GM18508 (cell line): ENCODE measurements at regions not wholly inside any gene's neighbourhood (a gene's known extent, or its start where the extent isn't known, plus 50 kb on each side); places are given as distances from the start of the nearest gene placed in this dataset.
"Not testable (repeated sequence)": the region's sequence is repeated elsewhere in the genome, so short reads cannot be mapped to it uniquely, and the experiment has no call there.

Source experiments
- ATAC-seq: cut with Tn5 transposase; IDR thresholded peaks from one replicate; pipeline ENCODE4 v1.9.1; 2021; ENCODE audit warnings: moderate number of reproducible peaks; ENCODE audit not compliant: insufficient read depth, unreplicated experiment

DNA sequence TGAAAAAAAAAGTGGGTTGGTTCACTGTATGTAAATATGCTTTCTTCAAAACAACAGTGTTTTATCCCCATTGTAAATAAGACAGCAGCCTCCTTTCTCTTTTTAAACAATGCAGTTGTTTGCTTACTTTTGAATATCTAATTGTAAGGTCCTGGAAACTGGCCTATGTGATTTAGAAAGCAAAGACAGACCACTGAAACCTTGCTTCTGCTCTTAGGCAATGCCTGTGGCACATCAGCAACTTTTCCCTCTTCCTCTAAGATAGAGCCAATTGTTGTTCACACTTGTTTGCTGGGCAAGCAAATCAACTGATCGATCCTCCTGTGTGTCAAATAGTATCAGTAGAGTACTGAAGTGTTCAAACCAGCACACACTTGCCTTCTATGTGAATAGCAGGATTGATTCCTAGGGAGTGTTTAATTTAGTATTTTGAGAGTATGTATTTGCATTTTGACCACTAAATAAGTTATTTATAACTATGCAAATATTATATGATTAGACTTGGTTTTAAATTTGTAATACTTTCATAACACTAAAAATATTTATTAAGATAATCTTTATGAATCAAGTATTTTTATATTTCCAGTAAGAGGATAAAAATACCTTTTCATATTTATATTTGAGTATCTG, 55.4 kb upstream of the GRPR start:
- no peak for ATAC-seq

GRCh38 chrX:16063921-16064320, 59.4 kb upstream of the GRPR start:
- no peak for ATAC-seq

DNA sequence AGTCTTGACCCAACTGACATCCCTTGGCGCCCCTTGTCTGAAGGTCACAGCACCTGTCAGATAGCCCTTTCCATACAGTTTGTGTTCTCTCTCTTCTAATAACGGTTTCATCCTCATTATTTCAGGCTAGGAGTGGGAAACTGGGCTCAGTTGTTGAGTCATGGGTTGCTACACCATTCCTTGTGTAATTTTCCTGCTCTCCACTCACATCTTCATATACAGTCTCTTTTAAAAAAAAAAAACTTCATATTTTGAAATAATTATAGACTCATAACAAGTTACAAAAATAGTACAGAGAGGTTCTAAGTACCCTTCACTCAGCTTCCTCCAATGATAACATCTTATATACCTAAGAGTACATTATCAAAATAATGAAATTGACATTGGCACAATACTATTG, 60.2 kb upstream of the GRPR start:
- ATAC-seq = no peak

DNA sequence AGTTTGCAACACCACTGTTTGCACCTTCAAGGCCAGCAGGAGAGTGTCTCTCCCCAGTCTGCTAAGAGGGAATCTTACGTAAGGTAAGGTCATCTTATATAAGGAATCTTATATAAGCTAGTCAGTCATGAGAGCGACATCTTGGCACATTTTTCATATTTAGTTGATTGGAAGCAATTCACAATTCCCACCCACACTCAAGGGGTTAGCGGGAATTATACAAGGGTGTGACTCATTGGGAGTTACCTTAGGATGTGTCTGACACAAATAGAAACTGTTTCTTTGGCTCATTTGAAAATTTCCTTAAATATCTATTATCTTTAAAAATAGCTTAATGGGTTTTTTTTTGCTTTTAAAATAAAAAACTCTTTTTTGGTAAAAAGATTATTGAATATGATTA, 62.1 kb upstream of the GRPR start:
- ATAC-seq = no peak

DNA sequence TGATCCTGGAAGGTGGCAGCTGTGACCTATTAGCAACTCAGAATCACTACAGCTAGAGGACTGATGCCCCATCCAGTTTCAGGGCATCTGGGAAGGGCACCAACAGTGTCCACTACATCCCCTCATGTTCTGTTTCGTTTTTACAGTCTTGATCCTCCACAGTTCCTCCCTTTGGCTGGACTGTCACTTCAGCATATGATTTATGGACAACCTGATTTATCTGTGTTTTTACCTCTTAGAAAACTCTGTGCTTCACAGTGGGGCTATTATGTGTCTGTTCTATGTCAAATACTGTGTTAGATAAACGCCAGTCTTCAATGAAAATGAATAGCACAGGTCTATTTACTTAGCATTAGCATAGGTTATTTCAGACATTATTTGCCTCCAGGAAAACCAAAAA, 63.1 kb upstream of the GRPR start:
- ATAC-seq = no peak

GRCh38 chrX:16049126-16049525, 74.2 kb upstream of the GRPR start:
- not testable (repeated sequence) for ATAC-seq

GRCh38 chrX:16042980-16043379, 80.4 kb upstream of the GRPR start:
- ATAC-seq = no peak

DNA sequence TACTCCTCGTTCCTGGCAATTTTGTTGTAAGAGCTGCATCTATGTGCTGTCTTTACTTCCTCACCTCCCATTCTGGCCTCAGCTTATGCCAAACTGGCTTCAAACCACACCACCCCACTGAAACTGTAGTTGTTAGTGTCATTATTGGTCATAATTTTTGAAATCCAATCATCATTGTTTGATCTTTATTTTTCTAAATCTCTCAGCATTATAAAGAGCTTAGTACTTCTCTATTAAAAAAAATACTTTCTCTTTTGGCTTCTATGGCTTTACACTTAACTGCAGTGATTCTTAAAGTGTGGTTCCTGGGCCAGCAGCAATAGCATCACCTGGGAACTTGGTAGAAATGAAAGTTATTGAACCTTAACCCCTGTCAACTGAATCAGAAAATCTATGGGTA, 83.5 kb upstream of the GRPR start:
- no peak for ATAC-seq

- ATAC-seq = no peak
Observed at GRCh38 chrX:16039363-16039762, 84.0 kb upstream of the GRPR start.

DNA sequence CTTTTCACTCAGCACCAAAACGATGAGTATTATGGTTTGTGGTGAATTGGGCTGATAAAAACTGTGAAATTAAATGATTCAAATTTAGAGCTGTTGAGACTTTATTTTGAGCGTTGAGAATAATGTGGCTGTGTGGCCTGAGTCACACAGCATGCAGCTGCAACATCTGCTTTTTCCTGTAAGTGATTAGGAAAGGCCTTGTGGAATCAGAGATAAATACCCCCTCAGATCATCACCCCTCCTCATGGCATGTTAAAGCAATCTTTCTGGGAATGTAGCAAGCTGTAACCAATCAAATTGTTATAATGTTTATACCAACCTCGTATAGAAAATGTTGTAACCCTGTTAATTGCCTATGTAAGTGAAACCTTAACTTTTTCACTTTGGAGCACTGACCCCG, 90.0 kb upstream of the GRPR start:
- no peak for ATAC-seq

GRCh38 chrX:16028576-16028975, 94.8 kb upstream of the GRPR start:
- no peak for ATAC-seq

- peak; percentile 96 for ATAC-seq
Observed at GRCh38 chrX:16023790-16024734, 99.3 kb upstream of the GRPR start.

DNA sequence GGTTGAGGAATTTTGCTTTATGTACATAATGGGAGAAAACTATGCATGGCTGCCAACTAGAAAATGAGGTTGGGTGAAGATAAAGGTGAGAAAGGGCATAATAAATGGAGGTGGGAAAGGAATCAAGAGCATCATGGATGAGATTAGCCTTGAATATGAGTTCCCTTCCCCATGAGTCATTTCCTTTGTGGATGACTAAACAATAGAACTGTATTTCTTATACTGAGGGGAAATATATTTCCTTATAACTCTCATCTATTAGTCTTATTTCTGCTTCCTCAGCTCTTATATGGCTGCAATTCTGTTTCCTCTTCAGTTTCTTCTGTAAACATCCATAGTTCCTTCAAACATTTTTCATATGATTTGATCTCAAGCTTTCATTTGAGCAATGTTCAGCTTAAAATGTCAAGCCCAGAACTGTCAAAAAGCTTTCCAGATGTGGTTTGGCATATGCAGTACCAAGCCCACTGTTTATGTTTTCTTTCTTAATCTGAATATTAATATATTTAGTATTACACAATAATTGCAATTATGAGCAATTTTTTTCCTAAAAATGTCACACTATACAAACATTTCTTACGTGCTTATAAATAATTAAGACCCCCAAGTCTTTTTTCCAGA, 100.7 kb upstream of the GRPR start:
- no peak for ATAC-seq

DNA sequence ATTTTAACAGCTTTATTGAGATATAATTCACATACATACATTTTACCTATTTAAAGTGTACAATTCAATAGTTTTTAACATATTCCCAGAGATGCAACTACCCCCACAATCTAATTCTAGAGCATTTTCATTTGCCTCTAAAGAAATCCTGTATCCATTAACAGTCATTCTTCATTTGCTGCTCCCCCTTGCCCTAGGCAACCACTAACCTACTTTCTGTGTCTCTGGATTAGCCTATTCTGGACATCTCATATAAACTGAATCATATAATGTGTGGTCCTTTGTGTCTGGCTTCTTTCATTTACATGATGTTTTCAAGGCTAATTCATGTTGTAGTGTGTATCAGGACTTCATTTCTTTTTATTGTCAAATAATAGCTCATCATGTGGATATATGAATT, 105.1 kb upstream of the GRPR start:
- no peak for ATAC-seq

DNA sequence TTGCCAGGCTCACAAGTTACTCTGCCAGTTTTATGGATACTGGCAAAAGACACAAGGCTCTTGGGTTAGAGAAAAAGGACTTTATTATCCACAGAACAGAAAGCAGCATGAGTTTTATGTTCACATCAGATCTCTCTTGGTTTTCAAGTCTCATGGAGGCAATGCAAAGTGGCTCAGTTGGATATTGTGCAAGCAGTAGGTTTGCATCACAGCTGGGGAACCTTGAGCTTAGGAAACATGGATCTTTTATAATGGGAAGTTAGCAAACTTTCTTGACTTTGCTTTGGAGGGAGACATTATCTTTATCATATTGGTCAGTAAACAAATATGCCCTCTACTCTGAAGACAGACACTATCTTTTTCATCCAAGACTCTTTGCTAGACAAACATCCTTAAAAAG, 109.2 kb upstream of the GRPR start:
- no peak for ATAC-seq

GRCh38 chrX:16012250-16012649, 111.1 kb upstream of the GRPR start:
- no peak for ATAC-seq

DNA sequence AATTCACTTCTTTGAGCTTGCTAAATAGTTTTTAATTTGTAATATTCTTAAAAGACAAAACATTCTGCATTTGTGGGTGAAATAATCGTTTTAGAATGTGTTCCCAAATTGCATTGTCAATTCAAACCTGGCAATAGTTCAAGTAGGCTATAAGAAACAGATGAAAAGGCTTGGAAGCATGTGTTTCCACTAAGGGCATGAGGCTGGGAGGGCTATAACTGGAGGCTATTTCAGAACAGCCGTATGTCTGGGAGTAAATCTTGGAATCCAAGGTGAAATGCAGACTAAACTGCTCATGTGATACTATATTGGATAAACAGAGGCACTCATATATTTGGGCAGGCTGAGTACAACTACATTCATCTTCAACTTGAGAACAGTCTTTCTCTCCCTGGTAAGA, 117.4 kb upstream of the GRPR start:
- no peak for ATAC-seq

DNA sequence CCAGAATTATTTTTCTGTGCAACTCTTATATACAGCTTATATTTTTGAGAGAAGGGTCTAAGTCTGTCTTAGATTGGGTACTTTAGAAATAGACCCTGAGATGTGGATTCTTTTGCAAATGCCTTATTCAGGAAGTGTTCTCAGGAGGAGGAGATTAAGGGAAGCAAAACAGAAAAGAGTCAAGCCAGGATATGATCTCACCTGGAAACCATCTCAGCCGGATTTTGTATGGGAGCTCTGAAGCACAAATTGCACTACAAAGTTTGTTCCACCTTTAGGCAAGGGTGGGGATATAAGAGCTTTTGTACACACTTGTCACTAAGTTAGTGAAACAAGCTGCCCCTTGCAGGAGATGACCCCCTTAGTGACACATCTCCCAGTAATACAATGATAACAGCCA, 121.2 kb upstream of the GRPR start:
- ATAC-seq = no peak

- no peak for ATAC-seq
Observed at GRCh38 chrX:15998350-15998749, 125.0 kb upstream of the GRPR start.

GRCh38 chrX:15989716-15990115, 133.6 kb upstream of the GRPR start:
- no peak for ATAC-seq
